Adrenal gland (tissue), 9 donors: ENCODE measurements at regions not wholly inside any gene's neighbourhood (a gene's known extent, or its start where the extent isn't known, plus 50 kb on each side); places are given as distances from the start of the nearest gene placed in this dataset.

Experiments
- DNase-seq, 7 donors: peaks; one replicate each; pipeline ENCODE4 v3.0.0-alpha.2; 2019 to 2020
- H3K27ac ChIP-seq, 5 donors: fragments of 200-600 bp; sonication (generic) in 4 of 5; 1 replicate in 3 of 5; 2 replicates in 2 of 5; pipeline versions ENCODE4 v1.5.1 to v1.8.0; 2016 to 2020; ENCODE audit warnings: mild to moderate bottlenecking in 1 of 5
- H3K27me3 ChIP-seq: fragments of 200-600 bp; 2 replicates; pipeline ENCODE4 v1.8.0; 2021
- H3K36me3 ChIP-seq, 2 donors: fragments of 200-600 bp; replicated peaks in 1 of 2; 1 replicate in 1 of 2; 2 replicates in 1 of 2; pipeline versions ENCODE4 v1.5.1 to v1.8.0; 2018 to 2022
- H3K4me1 ChIP-seq, 2 donors: fragments of 200-600 bp; replicated peaks in 1 of 2; 1 replicate in 1 of 2; 2 replicates in 1 of 2; pipeline versions ENCODE4 v1.5.1 to v1.8.0; 2018 to 2021
- H3K4me3 ChIP-seq, 4 donors: fragments of 200-600 bp; sonication (generic) in 3 of 4; one replicate each; pipeline ENCODE4 v1.5.1; 2016 to 2018
- H3K9me3 ChIP-seq, 3 donors: fragments of 200-600 bp; sonication (generic) in 1 of 3; replicated peaks in 1 of 3; 1 replicate in 2 of 3; 2 replicates in 1 of 3; pipeline versions ENCODE4 v1.5.1 to v1.8.0; 2016 to 2021
- POLR2A ChIP-seq, 2 donors: fragments of 450-650 bp; IDR thresholded peaks; one replicate each; pipeline ENCODE4 v1.6.1; 2017; ENCODE audit warnings: antibody characterized with exemption in 2 of 2, mild to moderate bottlenecking in 2 of 2, moderate library complexity in 1 of 2
- WGBS, 4 donors: extraction: QIAGEN DNeasy Blood & Tissue Kit in 2 of 4; methylation state at CpG; one replicate each; pipeline versions ENCODE4 v1.1.5 to v1.1.7; 2013 to 2017; 5-methylcytosine and 5-hydroxymethylcytosine counted together
- intact Hi-C, 2 donors: fragments of 100-400 bp; cut with DNase I; formaldehyde crosslinking; loops; one replicate each; pipeline versions ENCODE4 v1.14.1 to v1.15.0; 2022 to 2023
- TF ChIP-seq, protein P1 (sequence below), 6 experiments: fragments of 450-650 bp in 4 of 6; fragments of 200-600 bp in 2 of 6; sonication (generic) in 1 of 6; IDR thresholded peaks; 1 replicate in 5 of 6; 2 replicates in 1 of 6; pipeline versions ENCODE4 v1.5.1 to v1.8.0; 2016 to 2021; ENCODE audit warnings: antibody characterized with exemption in 6 of 6, mild to moderate bottlenecking in 2 of 6, moderate library complexity in 1 of 6
- donor health status: healthy with polysubstance abuse.
- donor health status: Bipolar disorder and iron deficiency.
- donor health status: DM: yes; HTN: yes; CAD: no.
- donor health status: DM: no; HTN: no; CAD: no.
- donor health status: DM: no; HTN: no; CAD: no.

DNA sequence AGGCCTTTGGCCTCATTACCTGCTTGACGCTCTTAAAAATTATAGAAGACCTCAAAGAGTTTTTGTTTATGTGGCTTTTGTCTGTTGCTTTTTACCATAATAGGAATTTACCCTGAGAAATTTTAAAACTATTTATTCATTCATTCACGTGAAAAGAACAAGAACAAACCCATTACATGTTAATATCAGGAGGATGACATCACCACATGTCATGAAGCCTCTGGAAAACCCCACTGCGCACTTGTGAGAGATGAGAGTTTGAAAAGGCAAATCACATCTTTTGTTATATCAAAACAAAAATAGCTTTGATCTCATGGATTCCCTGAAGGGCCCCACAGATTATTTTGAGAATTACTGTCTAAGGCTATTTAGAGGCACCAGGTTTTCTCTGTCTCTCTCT, 61.3 kb upstream of the EYA2 start:
- 87 to 92% (median 89%) methylated on average over 3 of the region's 3 CpGs for WGBS, 4 donors
- intact Hi-C loops, result no loop called here
- Histone ChIP-seq H3K27ac (no peak overlapping the region), H3K9me3 (no peaks in the 10 kb centered on the region), H3K4me3 (no peak overlapping the region), H3K36me3 (no peaks in the 10 kb centered on the region), H3K27me3 (no peaks in the 10 kb centered on the region), H3K4me1 (no peaks in the 10 kb centered on the region)
- no peak for DNase-seq
- TF ChIP-seq, protein P1, sequence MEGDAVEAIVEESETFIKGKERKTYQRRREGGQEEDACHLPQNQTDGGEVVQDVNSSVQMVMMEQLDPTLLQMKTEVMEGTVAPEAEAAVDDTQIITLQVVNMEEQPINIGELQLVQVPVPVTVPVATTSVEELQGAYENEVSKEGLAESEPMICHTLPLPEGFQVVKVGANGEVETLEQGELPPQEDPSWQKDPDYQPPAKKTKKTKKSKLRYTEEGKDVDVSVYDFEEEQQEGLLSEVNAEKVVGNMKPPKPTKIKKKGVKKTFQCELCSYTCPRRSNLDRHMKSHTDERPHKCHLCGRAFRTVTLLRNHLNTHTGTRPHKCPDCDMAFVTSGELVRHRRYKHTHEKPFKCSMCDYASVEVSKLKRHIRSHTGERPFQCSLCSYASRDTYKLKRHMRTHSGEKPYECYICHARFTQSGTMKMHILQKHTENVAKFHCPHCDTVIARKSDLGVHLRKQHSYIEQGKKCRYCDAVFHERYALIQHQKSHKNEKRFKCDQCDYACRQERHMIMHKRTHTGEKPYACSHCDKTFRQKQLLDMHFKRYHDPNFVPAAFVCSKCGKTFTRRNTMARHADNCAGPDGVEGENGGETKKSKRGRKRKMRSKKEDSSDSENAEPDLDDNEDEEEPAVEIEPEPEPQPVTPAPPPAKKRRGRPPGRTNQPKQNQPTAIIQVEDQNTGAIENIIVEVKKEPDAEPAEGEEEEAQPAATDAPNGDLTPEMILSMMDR (IDR thresholded peaks at IDR 0.05), result no peak
- no peak for TF ChIP-seq POLR2A (IDR thresholded peaks at IDR 0.05)

DNA sequence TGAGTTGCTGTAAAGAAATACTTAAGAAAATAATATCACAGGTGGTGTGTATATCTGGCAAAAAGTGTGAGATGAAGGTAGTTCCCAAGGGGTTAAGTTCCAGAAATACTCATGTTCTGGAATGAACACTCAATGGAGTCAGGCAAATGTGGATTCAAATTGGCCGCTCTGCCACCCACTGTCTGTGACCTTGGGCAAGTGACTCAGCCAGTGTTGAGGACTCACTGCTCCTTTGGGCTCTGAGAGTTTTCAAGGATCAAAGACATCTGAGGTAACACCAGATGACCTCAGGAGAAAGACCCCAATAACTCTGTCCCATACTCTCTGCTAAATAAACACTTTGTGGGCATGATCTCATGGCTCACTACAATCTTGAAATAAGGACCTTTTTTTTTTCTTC, 59.2 kb upstream of the EYA2 start:
- no peaks in the 10 kb centered on the region for H3K27me3 ChIP-seq
- H3K36me3 ChIP-seq, result no peaks in the 10 kb centered on the region
- intact Hi-C loops, result no loop called here
- WGBS, 4 donors, result 29 to 55% (median 47%) methylated on average over 1 of the region's 1 CpG
- DNase-seq, result peak; percentile 27 to 61 (median 54)
- H3K9me3 ChIP-seq, result no peaks in the 10 kb centered on the region
- H3K4me3 ChIP-seq, result no peak overlapping the region
- H3K27ac ChIP-seq, result no peak overlapping the region
- TF ChIP-seq, protein P1 (IDR thresholded peaks at IDR 0.05), result no peak
- TF ChIP-seq POLR2A (IDR thresholded peaks at IDR 0.05), result no peak
- H3K4me1 ChIP-seq, result no peaks in the 10 kb centered on the region

DNA sequence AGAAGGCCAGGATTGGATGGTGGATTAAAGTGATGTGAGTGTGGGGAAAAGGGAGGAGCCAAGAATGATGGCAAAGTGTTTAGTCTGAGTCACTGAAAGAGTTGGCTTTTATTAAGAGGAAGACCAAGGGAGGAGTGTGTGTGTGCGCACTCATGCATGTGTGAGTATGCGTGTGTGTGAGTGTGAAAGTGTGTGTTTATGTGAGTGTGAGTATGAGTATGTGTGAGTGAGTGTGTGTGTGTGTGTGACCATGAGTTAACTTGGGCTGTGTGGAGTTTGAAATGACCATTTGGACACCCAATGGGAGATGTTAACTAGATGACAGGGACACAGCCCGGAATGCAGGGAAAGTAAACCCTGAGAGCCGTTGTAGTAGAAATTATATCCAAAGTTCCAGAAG, 57.6 kb upstream of the EYA2 start:
- TF ChIP-seq POLR2A (IDR thresholded peaks at IDR 0.05), result no peak
- TF ChIP-seq, protein P1 (IDR thresholded peaks at IDR 0.05), result no peak
- no peak for DNase-seq
- Histone ChIP-seq H3K4me1 (no peaks in the 10 kb centered on the region), H3K4me3 (no peak overlapping the region), H3K27ac (no peak overlapping the region), H3K36me3 (no peaks in the 10 kb centered on the region), H3K27me3 (no peaks in the 10 kb centered on the region), H3K9me3 (no peaks in the 10 kb centered on the region)
- 85 to 96% (median 90%) methylated on average over 3 to 4 of the region's 4 CpGs for WGBS, 4 donors
- intact Hi-C loops, result no loop called here

DNA sequence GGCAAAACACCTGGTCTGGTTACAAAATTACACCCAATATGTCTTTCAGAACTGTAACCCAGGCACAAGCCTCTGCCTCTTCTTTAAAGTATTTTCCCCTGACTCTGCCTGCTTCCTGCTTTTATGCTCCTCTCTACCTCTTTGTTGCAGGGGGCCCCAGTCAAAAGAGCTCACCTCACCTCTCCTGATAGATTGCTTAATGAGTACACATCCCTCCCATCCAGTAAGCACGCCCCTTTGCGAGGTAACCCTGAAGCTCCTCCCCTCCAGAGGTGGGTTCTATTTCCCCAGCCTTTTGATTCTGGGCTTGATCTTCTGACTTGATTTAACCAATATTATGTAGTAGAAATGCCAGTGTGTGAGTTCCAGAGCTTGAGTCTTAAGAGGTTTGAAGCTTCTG, 56.6 kb upstream of the EYA2 start:
- H3K4me3 ChIP-seq, result no peak overlapping the region
- DNase-seq, result no peak
- no peaks in the 10 kb centered on the region for H3K9me3 ChIP-seq
- H3K4me1 ChIP-seq, result no peaks in the 10 kb centered on the region
- H3K27ac ChIP-seq, result no peak overlapping the region
- no peak for TF ChIP-seq POLR2A (IDR thresholded peaks at IDR 0.05)
- TF ChIP-seq, protein P1 (IDR thresholded peaks at IDR 0.05), result no peak
- H3K27me3 ChIP-seq, result no peaks in the 10 kb centered on the region
- intact Hi-C loops, result no loop called here
- 62 to 68% (median 65%) methylated on average over 2 of the region's 2 CpGs for WGBS, 4 donors
- no peaks in the 10 kb centered on the region for H3K36me3 ChIP-seq
